B cell (primary cell): ENCODE measurements at regions not wholly inside any gene's neighbourhood (a gene's known extent, or its start where the extent isn't known, plus 50 kb on each side); places are given as distances from the start of the nearest gene placed in this dataset.

Source experiments
- EZH2 ChIP-seq: IDR thresholded peaks from 2 replicates; pipeline ENCODE4 v1.6.1; 2012; ENCODE audit warnings: borderline replicate concordance, low read depth, mild to moderate bottlenecking, moderate library complexity, low read length; ENCODE audit not compliant: insufficient read depth, poor library complexity, severe bottlenecking
- TF ChIP-seq, protein P1 (sequence below): fragments of 200-600 bp; IDR thresholded peaks from one replicate; pipeline ENCODE4 v1.8.0; 2022; ENCODE audit warnings: antibody characterized with exemption, mild to moderate bottlenecking

DNA sequence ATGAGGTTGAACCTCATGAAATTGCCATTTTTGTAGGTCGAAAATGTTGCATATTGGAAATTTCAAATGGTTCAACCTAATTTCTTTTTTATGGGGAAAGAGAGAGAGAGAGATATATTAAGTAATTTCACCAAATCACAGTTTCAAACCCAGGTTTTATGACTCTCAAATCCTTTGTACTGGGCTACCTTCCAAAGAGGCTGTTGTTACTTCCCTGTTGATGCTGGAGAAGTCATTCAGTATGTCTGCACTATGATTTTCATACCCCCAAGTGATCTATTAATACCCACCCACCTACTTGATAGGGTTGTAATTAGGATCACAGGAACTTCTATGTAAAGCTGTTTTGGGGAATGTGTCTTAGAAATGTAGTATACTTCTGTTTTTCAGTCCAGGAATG lies 109.9 kb downstream of the ZNF330 start:
- TF ChIP-seq, protein P1, sequence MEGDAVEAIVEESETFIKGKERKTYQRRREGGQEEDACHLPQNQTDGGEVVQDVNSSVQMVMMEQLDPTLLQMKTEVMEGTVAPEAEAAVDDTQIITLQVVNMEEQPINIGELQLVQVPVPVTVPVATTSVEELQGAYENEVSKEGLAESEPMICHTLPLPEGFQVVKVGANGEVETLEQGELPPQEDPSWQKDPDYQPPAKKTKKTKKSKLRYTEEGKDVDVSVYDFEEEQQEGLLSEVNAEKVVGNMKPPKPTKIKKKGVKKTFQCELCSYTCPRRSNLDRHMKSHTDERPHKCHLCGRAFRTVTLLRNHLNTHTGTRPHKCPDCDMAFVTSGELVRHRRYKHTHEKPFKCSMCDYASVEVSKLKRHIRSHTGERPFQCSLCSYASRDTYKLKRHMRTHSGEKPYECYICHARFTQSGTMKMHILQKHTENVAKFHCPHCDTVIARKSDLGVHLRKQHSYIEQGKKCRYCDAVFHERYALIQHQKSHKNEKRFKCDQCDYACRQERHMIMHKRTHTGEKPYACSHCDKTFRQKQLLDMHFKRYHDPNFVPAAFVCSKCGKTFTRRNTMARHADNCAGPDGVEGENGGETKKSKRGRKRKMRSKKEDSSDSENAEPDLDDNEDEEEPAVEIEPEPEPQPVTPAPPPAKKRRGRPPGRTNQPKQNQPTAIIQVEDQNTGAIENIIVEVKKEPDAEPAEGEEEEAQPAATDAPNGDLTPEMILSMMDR = no peak
- TF ChIP-seq EZH2 = no peak
